ENCODE measurements at regions not wholly inside any gene's neighbourhood (a gene's known extent, or its start where the extent isn't known, plus 50 kb on each side); places are given as distances from the start of the nearest gene placed in this dataset.

DNA sequence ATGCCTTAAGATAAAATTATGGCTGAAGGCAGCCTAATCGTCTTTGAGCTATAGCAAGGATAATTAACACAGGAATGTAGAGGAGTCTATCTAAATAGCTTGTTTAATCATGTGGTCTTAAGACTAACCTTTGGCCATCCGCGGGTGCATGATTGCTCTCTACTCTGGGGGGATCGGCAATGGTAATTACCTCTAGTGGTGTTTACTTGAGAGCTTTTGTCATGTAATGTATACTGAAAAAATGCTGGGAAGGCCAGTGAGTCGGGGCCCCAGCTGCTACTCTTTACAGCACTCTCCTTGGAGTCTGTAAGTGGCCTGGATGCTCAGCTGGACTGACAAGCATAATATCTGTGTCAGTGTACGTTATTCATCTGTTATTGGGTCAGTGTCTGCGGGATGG, 65.5 kb upstream of the GNPDA2 start:
- Histone ChIP-seq H3K4me1 (no peaks in the 10 kb centered on the region), H3K9me3 (no peaks in the 10 kb centered on the region), H3K27ac (no peak overlapping the region), H3K4me3 (no peak overlapping the region), H3K36me3 (ENCODE audit: low read depth, missing control alignments) (no peaks in the 10 kb centered on the region), H3K27me3 (no peaks in the 10 kb centered on the region)
- TF ChIP-seq, protein P1, sequence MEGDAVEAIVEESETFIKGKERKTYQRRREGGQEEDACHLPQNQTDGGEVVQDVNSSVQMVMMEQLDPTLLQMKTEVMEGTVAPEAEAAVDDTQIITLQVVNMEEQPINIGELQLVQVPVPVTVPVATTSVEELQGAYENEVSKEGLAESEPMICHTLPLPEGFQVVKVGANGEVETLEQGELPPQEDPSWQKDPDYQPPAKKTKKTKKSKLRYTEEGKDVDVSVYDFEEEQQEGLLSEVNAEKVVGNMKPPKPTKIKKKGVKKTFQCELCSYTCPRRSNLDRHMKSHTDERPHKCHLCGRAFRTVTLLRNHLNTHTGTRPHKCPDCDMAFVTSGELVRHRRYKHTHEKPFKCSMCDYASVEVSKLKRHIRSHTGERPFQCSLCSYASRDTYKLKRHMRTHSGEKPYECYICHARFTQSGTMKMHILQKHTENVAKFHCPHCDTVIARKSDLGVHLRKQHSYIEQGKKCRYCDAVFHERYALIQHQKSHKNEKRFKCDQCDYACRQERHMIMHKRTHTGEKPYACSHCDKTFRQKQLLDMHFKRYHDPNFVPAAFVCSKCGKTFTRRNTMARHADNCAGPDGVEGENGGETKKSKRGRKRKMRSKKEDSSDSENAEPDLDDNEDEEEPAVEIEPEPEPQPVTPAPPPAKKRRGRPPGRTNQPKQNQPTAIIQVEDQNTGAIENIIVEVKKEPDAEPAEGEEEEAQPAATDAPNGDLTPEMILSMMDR (IDR thresholded peaks at IDR 0.05): no peak
- WGBS, 2 donors: 54 to 60% methylated on average over 7 of the region's 7 CpGs
- intact Hi-C loops (cut with DNase I; ENCODE audit: low total_unique reads): no loop called here
- no peak for DNase-seq

DNA sequence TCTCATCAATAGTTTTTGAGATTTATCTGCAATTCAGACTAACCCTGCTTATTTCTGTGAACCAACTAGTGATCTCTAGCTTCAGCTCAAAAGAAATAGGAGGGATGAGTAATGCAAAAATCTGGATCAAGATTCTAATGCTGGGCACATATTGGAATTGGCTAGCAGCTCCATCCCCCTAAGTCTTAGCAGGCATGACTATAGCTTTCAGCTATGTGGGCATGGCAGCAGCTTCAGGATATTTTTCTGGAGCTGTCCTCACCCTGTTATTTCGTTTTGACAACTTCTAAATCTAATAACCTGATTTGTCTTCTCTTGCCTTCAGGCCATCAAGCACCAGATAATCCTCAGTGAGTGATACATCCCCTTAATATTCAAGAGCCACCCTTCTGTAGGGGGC, 50.8 kb upstream of the GNPDA2 start:
- no peaks in the 10 kb centered on the region for H3K27me3 ChIP-seq
- H3K9me3 ChIP-seq: no peaks in the 10 kb centered on the region
- no peak for DNase-seq
- 15 to 47% methylated on average over 1 of the region's 1 CpG for WGBS, 2 donors
- no peaks in the 10 kb centered on the region for H3K4me1 ChIP-seq
- no peaks in the 10 kb centered on the region for H3K36me3 ChIP-seq (ENCODE audit: low read depth, missing control alignments)
- intact Hi-C loops (cut with DNase I; ENCODE audit: low total_unique reads): no loop called here
- TF ChIP-seq, protein P1 (IDR thresholded peaks at IDR 0.05): no peak
- TF ChIP-seq POLR2A (IDR thresholded peaks at IDR 0.05): no peak
- H3K4me3 ChIP-seq: no peak overlapping the region
- H3K27ac ChIP-seq: no peak overlapping the region

Small RNA genes in the stretch of these regions (small RNA-seq; reads per million reads assigned to genes)
- 0 reads per million in 2 donors for gene RNU6-931P
